Astrocyte (in vitro differentiated cells and primary cell): ENCODE measurements at regions not wholly inside any gene's neighbourhood (a gene's known extent, or its start where the extent isn't known, plus 50 kb on each side); places are given as distances from the start of the nearest gene placed in this dataset.

Source experiments
- EZH2 ChIP-seq: IDR thresholded peaks from 2 replicates; pipeline ENCODE4 v1.6.1; 2012; ENCODE audit warnings: mild to moderate bottlenecking, low read length, inconsistent platforms; ENCODE audit not compliant: insufficient read depth
- TF ChIP-seq, protein P1 (sequence below): IDR thresholded peaks from 2 replicates; pipeline ENCODE4 v1.5.1; 2011; ENCODE audit warnings: low read depth, mild to moderate bottlenecking, inconsistent platforms, low read length, moderate library complexity; ENCODE audit not compliant: insufficient read depth

DNA sequence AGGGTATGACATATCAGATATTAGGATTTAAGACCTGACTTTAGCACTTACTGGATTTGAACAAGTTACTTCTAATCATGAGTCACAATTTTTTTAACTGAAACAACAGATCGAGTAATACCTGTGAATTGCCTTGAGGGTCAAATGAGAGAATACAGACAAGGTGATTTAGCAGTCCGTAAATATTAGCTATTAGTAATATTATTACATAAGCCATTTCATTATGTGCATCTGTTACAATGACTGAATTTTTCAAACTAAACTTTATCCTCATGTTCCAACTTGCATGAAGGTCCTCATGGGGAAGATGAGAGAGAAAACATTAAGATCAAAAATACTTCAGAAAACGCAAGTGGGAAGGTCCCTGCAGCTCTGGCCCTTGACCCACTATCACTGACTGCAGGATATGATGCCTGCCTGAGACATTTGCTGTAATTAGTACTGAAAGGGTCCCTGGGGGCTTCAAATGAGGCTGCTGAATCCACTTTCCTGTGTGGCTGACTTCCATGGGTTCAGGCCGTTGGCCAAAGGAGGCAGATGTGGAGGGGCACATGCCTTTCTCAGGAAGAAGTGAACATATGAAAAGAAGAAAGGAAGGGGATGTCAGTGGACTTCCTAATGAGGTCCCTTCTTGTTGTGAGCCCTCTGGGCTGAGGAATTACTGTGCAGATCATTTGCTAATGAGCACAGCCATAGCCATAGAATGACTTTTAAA, 441.7 kb downstream of the CDH11 start:
- TF ChIP-seq, protein P1, sequence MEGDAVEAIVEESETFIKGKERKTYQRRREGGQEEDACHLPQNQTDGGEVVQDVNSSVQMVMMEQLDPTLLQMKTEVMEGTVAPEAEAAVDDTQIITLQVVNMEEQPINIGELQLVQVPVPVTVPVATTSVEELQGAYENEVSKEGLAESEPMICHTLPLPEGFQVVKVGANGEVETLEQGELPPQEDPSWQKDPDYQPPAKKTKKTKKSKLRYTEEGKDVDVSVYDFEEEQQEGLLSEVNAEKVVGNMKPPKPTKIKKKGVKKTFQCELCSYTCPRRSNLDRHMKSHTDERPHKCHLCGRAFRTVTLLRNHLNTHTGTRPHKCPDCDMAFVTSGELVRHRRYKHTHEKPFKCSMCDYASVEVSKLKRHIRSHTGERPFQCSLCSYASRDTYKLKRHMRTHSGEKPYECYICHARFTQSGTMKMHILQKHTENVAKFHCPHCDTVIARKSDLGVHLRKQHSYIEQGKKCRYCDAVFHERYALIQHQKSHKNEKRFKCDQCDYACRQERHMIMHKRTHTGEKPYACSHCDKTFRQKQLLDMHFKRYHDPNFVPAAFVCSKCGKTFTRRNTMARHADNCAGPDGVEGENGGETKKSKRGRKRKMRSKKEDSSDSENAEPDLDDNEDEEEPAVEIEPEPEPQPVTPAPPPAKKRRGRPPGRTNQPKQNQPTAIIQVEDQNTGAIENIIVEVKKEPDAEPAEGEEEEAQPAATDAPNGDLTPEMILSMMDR: no peak
- TF ChIP-seq EZH2: no peak
